ENCODE measurements at regions not wholly inside any gene's neighbourhood (a gene's known extent, or its start where the extent isn't known, plus 50 kb on each side); places are given as distances from the start of the nearest gene placed in this dataset.

DNA sequence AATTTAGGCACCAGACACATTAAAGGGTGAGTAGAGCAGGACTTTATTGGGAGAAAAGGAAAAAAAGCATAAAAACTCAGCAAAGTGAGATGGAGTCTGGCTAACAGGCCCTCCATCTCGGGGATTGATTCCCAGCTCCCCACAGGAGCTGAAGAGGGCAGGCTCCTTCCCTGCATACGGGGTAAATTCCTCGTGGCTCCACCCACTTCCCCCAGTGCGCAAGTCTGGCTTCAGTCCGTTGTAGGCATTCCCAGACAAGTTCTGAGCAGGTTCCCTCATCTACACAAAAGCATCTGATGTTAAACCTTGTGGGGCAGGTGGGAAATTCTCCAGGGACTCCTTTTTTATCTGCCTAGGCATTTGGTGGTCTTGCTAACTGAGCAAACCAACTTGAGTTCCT, 722.6 kb downstream of the ZNF385D start:
- FAIRE-seq, result no peak
- H4K20me1 ChIP-seq (replicated peaks in 1 of 2; ENCODE audit: control insufficient read depth in 1 of 2, insufficient read depth in 2 of 2, low read length in 2 of 2), result no peaks in the 10 kb centered on the region
- H3K9me3 ChIP-seq (ENCODE audit: insufficient read depth in 2 of 2, low read depth in 1 of 2, low read length in 1 of 2), result no peaks in the 10 kb centered on the region
- no peak overlapping the region for H2BK15ac ChIP-seq (ENCODE audit: low read length)
- no peak overlapping the region for H3K4me2 ChIP-seq (ENCODE audit: insufficient read depth in 1 of 2, low read depth in 2 of 2, low read length in 2 of 2)
- H3K27me3 ChIP-seq (replicated peaks in 1 of 4; ENCODE audit: control insufficient read depth in 3 of 4, extremely low read depth in 1 of 4, insufficient read depth in 3 of 4, low read length in 3 of 4), result no peaks in the 10 kb centered on the region
- H3K9ac ChIP-seq (replicated peaks in 1 of 4; ENCODE audit: extremely low read depth in 1 of 4, low read depth in 3 of 4, low read length in 3 of 4), result no peak overlapping the region
- no peak overlapping the region for H2BK5ac ChIP-seq (ENCODE audit: low read depth, low read length)
- no peak overlapping the region for H2BK12ac ChIP-seq (ENCODE audit: low read depth, low read length)
- H4K8ac ChIP-seq (ENCODE audit: extremely low read depth, insufficient read depth, low read length), result no peak overlapping the region
- H3K14ac ChIP-seq (ENCODE audit: insufficient read length), result no peak overlapping the region
- POLR2A ChIA-PET (ENCODE audit: partially characterized antibody), result no interaction called here
- no peak overlapping the region for H3K4ac ChIP-seq (replicated peaks; ENCODE audit: insufficient read length, low read depth, low read length)
- no peak overlapping the region for H3K23ac ChIP-seq (ENCODE audit: insufficient read length)
- H3K79me2 ChIP-seq (ENCODE audit: control insufficient read depth in 1 of 2, insufficient read depth in 2 of 2, low read length in 2 of 2), result no peaks in the 10 kb centered on the region
- no peak overlapping the region for H2BK120ac ChIP-seq (replicated peaks; ENCODE audit: low read depth, low read length)
- H4K5ac ChIP-seq (ENCODE audit: insufficient read length, low read depth, low read length), result no peak overlapping the region
- no peaks in the 10 kb centered on the region for H3K79me1 ChIP-seq (ENCODE audit: low read depth, low read length)
- H3K4me1 ChIP-seq (replicated peaks in 1 of 4; ENCODE audit: control insufficient read depth in 3 of 4, insufficient read depth in 4 of 4, low read length in 3 of 4), result no peaks in the 10 kb centered on the region
- H3K4me3 ChIP-seq (ENCODE audit: extremely low read depth in 1 of 4, insufficient read depth in 2 of 4, low read depth in 3 of 4, low read length in 4 of 4), result no peak overlapping the region
- H2AK5ac ChIP-seq (ENCODE audit: low read depth, low read length), result no peak overlapping the region
- H3K27ac ChIP-seq (ENCODE audit: low read depth, low read length), result no peak overlapping the region
- CTCF ChIA-PET (ENCODE audit: partially characterized antibody), result interaction anchor here (3.1 kb wide), 1 partner anchor 11 kb away, joined by 15 read pairs; no protein-coding TSS in a partner anchor
- 89% methylated on average over 5 of the region's 5 CpGs; no CpG with 5 or more reads in 1 of the 2 experiments for WGBS, 2 experiments (ENCODE audit: extremely low coverage in 1 of 2, insufficient coverage in 1 of 2, insufficient read length in 1 of 2, insufficient replicate concordance in 2 of 2, low coverage in 1 of 2, low lambda C conversion rate in 2 of 2, missing lambda C conversion rate in 1 of 2)
- no peak overlapping the region for H3K56ac ChIP-seq (replicated peaks; ENCODE audit: insufficient read length, low read depth, low read length)
- H2BK20ac ChIP-seq (ENCODE audit: low read length), result no peak overlapping the region
- no peak for DNase-seq (ENCODE audit: low read depth in 1 of 2, low spot score in 2 of 2)
- H3K18ac ChIP-seq (ENCODE audit: extremely low read depth, low read length), result no peak overlapping the region
- TF ChIP-seq MAFK (IDR thresholded peaks at IDR 0.05; ENCODE audit: low read depth, low read length) (no peak), RBBP5 (IDR thresholded peaks at IDR 0.05; ENCODE audit: borderline replicate concordance, low read depth, low read length) (no peak), PHF8 (conservative IDR thresholded peaks at IDR 0.05; ENCODE audit: low read depth, low read length) (no peak), JUN (IDR thresholded peaks at IDR 0.05; ENCODE audit: low read depth, low read length) (no peak), HDAC2 (IDR thresholded peaks at IDR 0.05; ENCODE audit: borderline replicate concordance in 1 of 2, low read depth in 2 of 2, low read length in 2 of 2) (no peak), KDM4A (IDR thresholded peaks at IDR 0.05; ENCODE audit: low read depth, low read length, severe bottlenecking) (no peak)
- TF ChIP-seq, protein P1, sequence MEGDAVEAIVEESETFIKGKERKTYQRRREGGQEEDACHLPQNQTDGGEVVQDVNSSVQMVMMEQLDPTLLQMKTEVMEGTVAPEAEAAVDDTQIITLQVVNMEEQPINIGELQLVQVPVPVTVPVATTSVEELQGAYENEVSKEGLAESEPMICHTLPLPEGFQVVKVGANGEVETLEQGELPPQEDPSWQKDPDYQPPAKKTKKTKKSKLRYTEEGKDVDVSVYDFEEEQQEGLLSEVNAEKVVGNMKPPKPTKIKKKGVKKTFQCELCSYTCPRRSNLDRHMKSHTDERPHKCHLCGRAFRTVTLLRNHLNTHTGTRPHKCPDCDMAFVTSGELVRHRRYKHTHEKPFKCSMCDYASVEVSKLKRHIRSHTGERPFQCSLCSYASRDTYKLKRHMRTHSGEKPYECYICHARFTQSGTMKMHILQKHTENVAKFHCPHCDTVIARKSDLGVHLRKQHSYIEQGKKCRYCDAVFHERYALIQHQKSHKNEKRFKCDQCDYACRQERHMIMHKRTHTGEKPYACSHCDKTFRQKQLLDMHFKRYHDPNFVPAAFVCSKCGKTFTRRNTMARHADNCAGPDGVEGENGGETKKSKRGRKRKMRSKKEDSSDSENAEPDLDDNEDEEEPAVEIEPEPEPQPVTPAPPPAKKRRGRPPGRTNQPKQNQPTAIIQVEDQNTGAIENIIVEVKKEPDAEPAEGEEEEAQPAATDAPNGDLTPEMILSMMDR (IDR thresholded peaks at IDR 0.05; ENCODE audit: control extremely low read depth in 1 of 3, insufficient read depth in 1 of 3, low read depth in 1 of 3, low read length in 3 of 3), result no peak
- no peak overlapping the region for H4K91ac ChIP-seq (replicated peaks; ENCODE audit: insufficient read length, low read length)
- no peaks in the 10 kb centered on the region; the same call in 1 of the 2 replicates for H3K23me2 ChIP-seq (ENCODE audit: low read depth, low read length)
- no peaks in the 10 kb centered on the region for H3K36me3 ChIP-seq (ENCODE audit: control insufficient read depth in 2 of 4, insufficient read depth in 4 of 4, low read length in 3 of 4)
- H2AFZ ChIP-seq (ENCODE audit: low read length), result peak overlapping the region; percentile 11; the same call in 1 of the 2 replicates
